Limb (tissue), 2 donors: ENCODE measurements at regions not wholly inside any gene's neighbourhood (a gene's known extent, or its start where the extent isn't known, plus 50 kb on each side); places are given as distances from the start of the nearest gene placed in this dataset.

Experiments
- DNase-seq, 2 donors: peaks; one replicate each; pipeline ENCODE4 v3.0.0-alpha.2; 2016; ENCODE audit errors: extremely low spot score in 2 of 2

GRCh38 chr10:110396284-110396651 lies 91.5 kb upstream of the SMNDC1 start:
- no peak for DNase-seq

- DNase-seq = no peak
Observed at GRCh38 chr10:110397856-110398255, 93.1 kb upstream of the SMNDC1 start.

- DNase-seq = no peak
Observed at GRCh38 chr10:110398419-110399105, 93.8 kb upstream of the SMNDC1 start.

GRCh38 chr10:110399106-110399964 lies 94.6 kb upstream of the SMNDC1 start:
- no peak for DNase-seq

GRCh38 chr10:110399965-110400933 lies 95.5 kb upstream of the SMNDC1 start:
- DNase-seq = no peak

- no peak for DNase-seq
Observed at GRCh38 chr10:110401401-110402076, 96.2 kb upstream of the DUSP5 start.

GRCh38 chr10:110402077-110402416 lies 95.7 kb upstream of the DUSP5 start:
- no peak for DNase-seq

- no peak for DNase-seq
Observed at GRCh38 chr10:110403593-110403992, 94.1 kb upstream of the DUSP5 start.

- no peak for DNase-seq
Observed at GRCh38 chr10:110404413-110404812, 93.3 kb upstream of the DUSP5 start.

- DNase-seq = no peak
Observed at GRCh38 chr10:110404825-110405224, 92.9 kb upstream of the DUSP5 start.

GRCh38 chr10:110405380-110405779 lies 92.3 kb upstream of the DUSP5 start:
- DNase-seq = no peak

GRCh38 chr10:110407301-110408170 lies 90.2 kb upstream of the DUSP5 start:
- no peak for DNase-seq

- no peak for DNase-seq
Observed at GRCh38 chr10:110408203-110408871, 89.4 kb upstream of the DUSP5 start.

- DNase-seq = no peak
Observed at GRCh38 chr10:110408943-110409342, 88.8 kb upstream of the DUSP5 start.

GRCh38 chr10:110409488-110409887 lies 88.2 kb upstream of the DUSP5 start:
- no peak for DNase-seq

GRCh38 chr10:110409926-110410325 lies 87.8 kb upstream of the DUSP5 start:
- no peak for DNase-seq

- DNase-seq = no peak
Observed at GRCh38 chr10:110410329-110411046, 87.2 kb upstream of the DUSP5 start.

GRCh38 chr10:110411047-110411410 lies 86.7 kb upstream of the DUSP5 start:
- DNase-seq = no peak
